ENCODE measurements at regions not wholly inside any gene's neighbourhood (a gene's known extent, or its start where the extent isn't known, plus 50 kb on each side); places are given as distances from the start of the nearest gene placed in this dataset.

GRCh38 chr10:120641695-120642094 lies 184.7 kb downstream of the PLPP4 start:
- H3K4me3 ChIP-seq (ENCODE audit: low read length): no peak overlapping the region
- H3K27me3 ChIP-seq (ENCODE audit: insufficient read depth, low read length, poor library complexity): no peaks in the 10 kb centered on the region
- H3K9ac ChIP-seq (ENCODE audit: low read length): no peak overlapping the region
- H3K27ac ChIP-seq (ENCODE audit: low read depth, low read length): no peak overlapping the region
- WGBS (ENCODE audit: extremely low coverage, insufficient coverage, low lambda C conversion rate): no CpG with 5 or more reads among the region's 1 CpG
- H2BK5ac ChIP-seq (ENCODE audit: low read length): no peak overlapping the region
- H3K23ac ChIP-seq (ENCODE audit: low read length): no peak overlapping the region
- H2BK15ac ChIP-seq (replicated peaks; ENCODE audit: low read depth): no peak overlapping the region
- H3K4me2 ChIP-seq (ENCODE audit: low read length): no peak overlapping the region
- no peak overlapping the region for H4K5ac ChIP-seq (ENCODE audit: low read length)
- no peak overlapping the region for H2BK120ac ChIP-seq (ENCODE audit: low read depth, low read length)
- H3K56ac ChIP-seq (ENCODE audit: low read length): no peak overlapping the region
- no peaks in the 10 kb centered on the region for H3K36me3 ChIP-seq (ENCODE audit: control insufficient read depth, insufficient read depth, low read length)
- H2AK5ac ChIP-seq (ENCODE audit: low read length): no peak overlapping the region
- no peak for DNase-seq
- H3K4ac ChIP-seq (ENCODE audit: low read depth, low read length): no peak overlapping the region
- no peaks in the 10 kb centered on the region for H3K79me1 ChIP-seq (ENCODE audit: low read length)
- H3K79me2 ChIP-seq (ENCODE audit: control insufficient read depth, insufficient read depth, low read length): no peaks in the 10 kb centered on the region
- H4K8ac ChIP-seq (ENCODE audit: low read depth, low read length): no peak overlapping the region
- H3K4me1 ChIP-seq (ENCODE audit: control insufficient read depth, low read depth, low read length): peaks cover 21% of the 10 kb centered on the region
- H3K18ac ChIP-seq (ENCODE audit: low read length): no peak overlapping the region

DNA sequence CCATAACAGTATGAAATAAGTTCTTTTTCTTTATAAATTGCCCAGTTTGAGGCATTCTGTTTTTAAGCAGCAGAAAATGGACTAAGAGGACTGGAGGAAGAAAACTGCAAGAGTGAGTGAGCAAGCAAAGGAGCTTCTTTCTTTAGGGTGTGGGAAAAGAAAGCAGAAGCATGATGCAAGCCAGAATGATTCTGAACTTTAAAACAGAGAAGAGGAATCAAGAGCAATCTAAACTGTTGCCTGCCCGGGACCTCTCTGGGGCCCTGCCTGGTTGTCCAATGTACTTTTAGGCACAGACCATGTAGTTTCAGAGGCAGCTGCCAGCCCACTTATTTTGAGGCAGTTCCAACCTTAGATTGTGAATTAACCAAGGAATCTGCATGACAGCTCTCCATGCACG lies 186.3 kb downstream of the PLPP4 start:
- H3K9ac ChIP-seq (ENCODE audit: low read length): no peak overlapping the region
- H2BK15ac ChIP-seq (replicated peaks; ENCODE audit: low read depth): no peak overlapping the region
- H3K36me3 ChIP-seq (ENCODE audit: control insufficient read depth, insufficient read depth, low read length): no peaks in the 10 kb centered on the region
- no peak overlapping the region for H2BK120ac ChIP-seq (ENCODE audit: low read depth, low read length)
- no peak overlapping the region for H4K8ac ChIP-seq (ENCODE audit: low read depth, low read length)
- no peak overlapping the region for H2BK5ac ChIP-seq (ENCODE audit: low read length)
- no peak overlapping the region for H4K5ac ChIP-seq (ENCODE audit: low read length)
- DNase-seq: no peak
- H3K27me3 ChIP-seq (ENCODE audit: insufficient read depth, low read length, poor library complexity): no peaks in the 10 kb centered on the region
- H3K27ac ChIP-seq (ENCODE audit: low read depth, low read length): no peak overlapping the region
- H3K4me3 ChIP-seq (ENCODE audit: low read length): no peak overlapping the region
- H3K4me2 ChIP-seq (ENCODE audit: low read length): no peak overlapping the region
- no peaks in the 10 kb centered on the region for H3K79me2 ChIP-seq (ENCODE audit: control insufficient read depth, insufficient read depth, low read length)
- peaks cover 21% of the 10 kb centered on the region for H3K4me1 ChIP-seq (ENCODE audit: control insufficient read depth, low read depth, low read length)
- no CpG with 5 or more reads among the region's 2 CpGs for WGBS (ENCODE audit: extremely low coverage, insufficient coverage, low lambda C conversion rate)
- H3K79me1 ChIP-seq (ENCODE audit: low read length): no peaks in the 10 kb centered on the region
- H3K4ac ChIP-seq (ENCODE audit: low read depth, low read length): no peak overlapping the region
- H2AK5ac ChIP-seq (ENCODE audit: low read length): no peak overlapping the region
- no peak overlapping the region for H3K23ac ChIP-seq (ENCODE audit: low read length)
- H3K56ac ChIP-seq (ENCODE audit: low read length): no peak overlapping the region
- no peak overlapping the region for H3K18ac ChIP-seq (ENCODE audit: low read length)

DNA sequence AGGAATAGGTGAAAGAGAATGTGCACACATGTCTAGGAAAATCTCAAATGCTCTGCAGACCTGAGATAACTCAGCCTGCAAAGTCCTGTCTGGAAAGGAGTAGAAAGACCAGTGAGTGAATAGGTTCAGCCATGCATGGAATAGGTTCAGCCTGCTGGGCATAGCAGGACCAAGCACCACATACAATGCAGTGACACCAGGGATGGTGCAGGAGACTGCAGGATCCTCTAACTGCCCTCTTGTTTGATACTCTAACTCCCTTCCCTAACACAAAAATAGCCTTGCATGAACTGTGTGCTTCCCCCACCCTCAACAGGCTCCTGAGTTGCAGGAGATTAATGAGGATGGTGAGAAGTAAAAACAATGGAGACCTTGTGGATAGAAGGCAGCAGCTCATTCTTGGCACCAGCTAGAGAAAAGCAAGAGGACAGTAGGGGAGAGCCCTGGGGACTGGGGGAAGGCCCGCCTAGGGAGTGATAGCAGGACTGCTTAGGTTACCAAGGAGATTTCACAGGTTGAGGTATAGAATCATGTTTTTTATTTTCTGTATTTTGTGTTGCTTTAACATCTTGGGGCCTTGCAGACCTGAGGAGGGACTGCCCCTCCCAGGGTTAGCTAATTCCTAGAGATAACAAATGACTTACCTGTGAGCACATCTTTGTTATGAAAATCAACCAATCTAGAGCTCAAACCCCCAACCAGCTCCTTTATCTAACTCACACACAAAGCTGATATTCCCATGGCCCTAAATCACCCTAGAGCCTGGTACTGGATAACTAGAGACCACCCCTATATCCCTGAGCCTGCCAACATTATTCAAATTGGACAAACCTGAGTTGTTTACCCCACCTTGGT lies 187.8 kb downstream of the PLPP4 start:
- Histone ChIP-seq H3K9ac (ENCODE audit: low read length) (no peak overlapping the region), H3K56ac (ENCODE audit: low read length) (no peak overlapping the region), H3K36me3 (ENCODE audit: control insufficient read depth, insufficient read depth, low read length) (no peaks in the 10 kb centered on the region), H3K4me1 (ENCODE audit: control insufficient read depth, low read depth, low read length) (peaks cover 21% of the 10 kb centered on the region), H2BK120ac (ENCODE audit: low read depth, low read length) (no peak overlapping the region), H3K4ac (ENCODE audit: low read depth, low read length) (no peak overlapping the region), H3K27ac (ENCODE audit: low read depth, low read length) (no peak overlapping the region), H3K27me3 (ENCODE audit: insufficient read depth, low read length, poor library complexity) (no peaks in the 10 kb centered on the region), H3K4me3 (ENCODE audit: low read length) (no peak overlapping the region), H3K18ac (ENCODE audit: low read length) (no peak overlapping the region), H3K79me2 (ENCODE audit: control insufficient read depth, insufficient read depth, low read length) (no peaks in the 10 kb centered on the region), H4K8ac (ENCODE audit: low read depth, low read length) (no peak overlapping the region), H2BK5ac (ENCODE audit: low read length) (no peak overlapping the region), H3K23ac (ENCODE audit: low read length) (no peak overlapping the region), H2BK15ac (replicated peaks; ENCODE audit: low read depth) (no peak overlapping the region), H4K5ac (ENCODE audit: low read length) (no peak overlapping the region), H3K4me2 (ENCODE audit: low read length) (no peak overlapping the region), H2AK5ac (ENCODE audit: low read length) (no peak overlapping the region), H3K79me1 (ENCODE audit: low read length) (no peaks in the 10 kb centered on the region)
- DNase-seq: peak; percentile 48
- no CpG with 5 or more reads among the region's 1 CpG for WGBS (ENCODE audit: extremely low coverage, insufficient coverage, low lambda C conversion rate)

DNA sequence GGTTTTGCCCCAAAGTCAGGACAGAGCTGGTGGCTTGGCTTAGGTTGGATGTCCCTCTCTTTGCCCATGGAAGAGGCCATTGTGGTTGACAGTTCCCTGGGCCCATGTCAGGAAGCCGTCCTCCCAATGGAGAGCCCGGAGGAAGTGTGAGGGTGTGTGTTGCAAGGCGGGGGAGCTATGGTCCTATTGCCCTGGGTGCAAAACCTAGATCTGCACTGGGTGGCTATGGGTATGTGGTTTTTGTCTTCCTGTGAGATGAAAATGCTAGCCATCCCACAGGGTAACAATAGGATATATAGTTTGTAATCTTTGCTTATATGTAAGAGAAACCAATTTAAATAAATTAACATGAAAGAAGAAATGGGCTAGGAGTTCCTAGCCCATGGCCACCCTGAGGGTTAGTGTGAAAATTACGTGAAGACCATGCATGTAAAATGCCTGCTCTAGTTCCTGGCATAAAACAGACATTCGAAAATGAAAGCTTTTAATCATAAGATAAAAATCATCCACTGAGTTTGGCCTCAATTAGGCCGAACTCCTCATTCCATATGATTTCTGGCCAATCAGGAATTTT lies 189.2 kb downstream of the PLPP4 start:
- Histone ChIP-seq H4K8ac (ENCODE audit: low read depth, low read length) (no peak overlapping the region), H3K56ac (ENCODE audit: low read length) (no peak overlapping the region), H3K79me2 (ENCODE audit: control insufficient read depth, insufficient read depth, low read length) (no peaks in the 10 kb centered on the region), H3K36me3 (ENCODE audit: control insufficient read depth, insufficient read depth, low read length) (no peaks in the 10 kb centered on the region), H3K23ac (ENCODE audit: low read length) (no peak overlapping the region), H3K4ac (ENCODE audit: low read depth, low read length) (no peak overlapping the region), H3K27me3 (ENCODE audit: insufficient read depth, low read length, poor library complexity) (no peaks in the 10 kb centered on the region), H2BK5ac (ENCODE audit: low read length) (no peak overlapping the region), H2BK15ac (replicated peaks; ENCODE audit: low read depth) (no peak overlapping the region), H2AK5ac (ENCODE audit: low read length) (no peak overlapping the region), H3K27ac (ENCODE audit: low read depth, low read length) (no peak overlapping the region), H3K9ac (ENCODE audit: low read length) (no peak overlapping the region), H3K4me3 (ENCODE audit: low read length) (no peak overlapping the region), H3K4me2 (ENCODE audit: low read length) (no peak overlapping the region), H3K18ac (ENCODE audit: low read length) (no peak overlapping the region), H4K5ac (ENCODE audit: low read length) (no peak overlapping the region), H2BK120ac (ENCODE audit: low read depth, low read length) (no peak overlapping the region), H3K4me1 (ENCODE audit: control insufficient read depth, low read depth, low read length) (peaks cover 16% of the 10 kb centered on the region), H3K79me1 (ENCODE audit: low read length) (no peaks in the 10 kb centered on the region)
- DNase-seq: no peak
- whole genome bisulfite sequencing (ENCODE audit: extremely low coverage, insufficient coverage, low lambda C conversion rate): no CpG with 5 or more reads among the region's 6 CpGs

DNA sequence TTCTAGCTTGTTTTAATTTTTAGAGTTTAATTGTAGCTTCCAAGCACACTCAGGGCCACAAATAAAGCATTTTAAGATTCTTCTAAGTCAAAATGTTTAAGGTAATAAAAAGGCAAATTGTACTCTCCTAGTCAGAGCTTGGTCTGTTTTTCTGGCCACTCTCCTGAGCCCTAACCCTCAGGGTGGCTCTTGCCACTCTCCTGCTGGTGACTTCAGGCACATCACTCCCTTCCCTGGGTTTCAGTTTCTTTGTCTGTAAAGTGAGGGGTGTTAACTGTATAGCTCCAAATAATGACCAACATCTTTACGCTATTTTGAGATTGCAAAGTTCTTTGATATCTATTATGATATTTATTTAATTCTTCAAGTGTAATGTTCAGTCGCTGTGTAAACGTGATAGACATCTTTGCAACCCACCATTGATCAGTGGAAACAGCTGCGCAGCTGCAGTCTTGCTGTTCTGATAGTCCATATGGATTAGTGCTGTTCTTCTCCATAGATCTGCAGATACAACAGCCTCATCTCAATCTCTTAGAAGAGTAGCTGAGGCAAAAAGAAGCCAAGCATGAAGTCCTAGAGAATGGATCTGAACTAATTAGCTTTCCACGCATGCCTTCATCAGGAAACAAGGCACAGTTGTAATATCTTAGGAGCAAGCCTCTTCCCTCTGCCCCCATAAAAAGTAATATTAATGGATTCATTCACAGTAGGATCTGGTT lies 189.9 kb downstream of the PLPP4 start:
- Histone ChIP-seq H3K4me3 (ENCODE audit: low read length) (no peak overlapping the region), H3K27ac (ENCODE audit: low read depth, low read length) (no peak overlapping the region), H3K23ac (ENCODE audit: low read length) (no peak overlapping the region), H3K18ac (ENCODE audit: low read length) (no peak overlapping the region), H2BK5ac (ENCODE audit: low read length) (no peak overlapping the region), H3K4me2 (ENCODE audit: low read length) (no peak overlapping the region), H4K5ac (ENCODE audit: low read length) (no peak overlapping the region), H2AK5ac (ENCODE audit: low read length) (no peak overlapping the region), H3K79me2 (ENCODE audit: control insufficient read depth, insufficient read depth, low read length) (no peaks in the 10 kb centered on the region), H3K4me1 (ENCODE audit: control insufficient read depth, low read depth, low read length) (peaks cover 13% of the 10 kb centered on the region), H3K4ac (ENCODE audit: low read depth, low read length) (no peak overlapping the region), H2BK120ac (ENCODE audit: low read depth, low read length) (no peak overlapping the region), H3K36me3 (ENCODE audit: control insufficient read depth, insufficient read depth, low read length) (no peaks in the 10 kb centered on the region), H2BK15ac (replicated peaks; ENCODE audit: low read depth) (no peak overlapping the region), H3K27me3 (ENCODE audit: insufficient read depth, low read length, poor library complexity) (no peaks in the 10 kb centered on the region), H3K79me1 (ENCODE audit: low read length) (no peaks in the 10 kb centered on the region), H3K9ac (ENCODE audit: low read length) (no peak overlapping the region), H3K56ac (ENCODE audit: low read length) (no peak overlapping the region), H4K8ac (ENCODE audit: low read depth, low read length) (no peak overlapping the region)
- no CpG with 5 or more reads among the region's 5 CpGs for WGBS (ENCODE audit: extremely low coverage, insufficient coverage, low lambda C conversion rate)
- no peak for DNase-seq
